ENCODE measurements at regions not wholly inside any gene's neighbourhood (a gene's known extent, or its start where the extent isn't known, plus 50 kb on each side); places are given as distances from the start of the nearest gene placed in this dataset.

GRCh38 chr6:135555550-135555949, 58.0 kb upstream of the AHI1 start:
- H3K9me3 ChIP-seq (ENCODE audit: low read length): no peaks in the 10 kb centered on the region
- no peaks in the 10 kb centered on the region for H3K36me3 ChIP-seq (replicated peaks in 1 of 2; ENCODE audit: control insufficient read depth in 1 of 2, insufficient read depth in 2 of 2, low read length in 2 of 2)
- FAIRE-seq (no peak), ATAC-seq (no peak), DNase-seq (ENCODE audit: low spot score) (no peak)
- no peak overlapping the region for H3K27ac ChIP-seq (ENCODE audit: extremely low read length, insufficient read depth, low read length)
- in situ Hi-C loops (cut with HindIII; ENCODE audit: extremely low pct_ligation_motif_present, low pct_unique_long_range_greater_than_20kb): no loop called here
- H3K4me3 ChIP-seq (replicated peaks in 1 of 3; ENCODE audit: insufficient read depth in 1 of 3, low read depth in 2 of 3, low read length in 3 of 3): no peak overlapping the region
- H3K79me2 ChIP-seq (ENCODE audit: insufficient read depth, low read length): no peaks in the 10 kb centered on the region
- WGBS (ENCODE audit: low lambda C conversion rate): 7% methylated on average over 4 of the region's 4 CpGs
- H3K27me3 ChIP-seq (ENCODE audit: control insufficient read depth in 1 of 2, insufficient read depth in 2 of 2, low read length in 2 of 2): no peaks in the 10 kb centered on the region
- TF ChIP-seq ZNF326 (CRISPR knock-in tag; IDR thresholded peaks at IDR 0.05; ENCODE audit: borderline replicate concordance) (no peak), RAD51 (IDR thresholded peaks at IDR 0.05; ENCODE audit: borderline replicate concordance) (no peak), SUZ12 (IDR thresholded peaks at IDR 0.05; ENCODE audit: low read depth, low read length) (no peak), NR0B2 (CRISPR knock-in tag; IDR thresholded peaks at IDR 0.05) (no peak), TBP (CRISPR knock-in tag; IDR thresholded peaks at IDR 0.05) (no peak), ZNF180 (CRISPR knock-in tag; IDR thresholded peaks at IDR 0.05; ENCODE audit: borderline replicate concordance, low read depth) (no peak), PREB (CRISPR knock-in tag; IDR thresholded peaks at IDR 0.05) (no peak), CBX5 (CRISPR knock-in tag; IDR thresholded peaks at IDR 0.05; ENCODE audit: borderline replicate concordance) (no peak), UBTF (CRISPR knock-in tag; IDR thresholded peaks at IDR 0.05) (no peak), NFYC (CRISPR knock-in tag; IDR thresholded peaks at IDR 0.05) (no peak), CERS6 (CRISPR knock-in tag; IDR thresholded peaks at IDR 0.05) (no peak), MED1 (CRISPR knock-in tag; IDR thresholded peaks at IDR 0.05) (no peak), MAFK (conservative IDR thresholded peaks at IDR 0.05 in 1 of 2, IDR thresholded peaks at IDR 0.05 in 1 of 2; ENCODE audit: low read length in 2 of 2) (no peak), RBM39 (IDR thresholded peaks at IDR 0.05; ENCODE audit: low read depth, low read length, poor library complexity, severe bottlenecking) (no peak), ZNF747 (CRISPR knock-in tag; IDR thresholded peaks at IDR 0.05; ENCODE audit: borderline replicate concordance) (no peak), RFXANK (CRISPR knock-in tag; IDR thresholded peaks at IDR 0.05) (no peak), ZNF530 (CRISPR knock-in tag; IDR thresholded peaks at IDR 0.05; ENCODE audit: low read depth) (no peak), ETS1 (CRISPR knock-in tag; IDR thresholded peaks at IDR 0.05) (no peak)
- H2AFZ ChIP-seq (ENCODE audit: low read length): no peak overlapping the region
- CTCF ChIA-PET (ENCODE audit: low intra/inter-chr PET ratio, low total read pairs): no interaction called here
- no TSS peak for BruUV-seq (replicated peaks)
- POLR2A ChIA-PET: no interaction called here
- H3K4me2 ChIP-seq (ENCODE audit: low read depth, low read length): no peak overlapping the region
- no peak overlapping the region for H3K9ac ChIP-seq (ENCODE audit: insufficient read depth, low read depth, low read length)
- H4K20me1 ChIP-seq (ENCODE audit: insufficient read depth, low read length): no peaks in the 10 kb centered on the region
- intact Hi-C loops (cut with micrococcal nuclease; ENCODE audit: unreplicated experiment): no loop called here
- H3K4me1 ChIP-seq (ENCODE audit: insufficient read depth, low read length): no peaks in the 10 kb centered on the region

Measured in HepG2 (cell line).